HEK293 (cell line): ENCODE measurements at regions not wholly inside any gene's neighbourhood (a gene's known extent, or its start where the extent isn't known, plus 50 kb on each side); places are given as distances from the start of the nearest gene placed in this dataset.

Experiments
- CTCF ChIP-seq: fragments of 450-650 bp; formaldehyde crosslinking; IDR thresholded peaks from 2 replicates; pipeline ENCODE4 v1.5.1; 2016; ENCODE audit warnings: missing biosample characterization, missing genetic modification characterization
- ZNF19 ChIP-seq: fragments of 450-650 bp; formaldehyde crosslinking; IDR thresholded peaks from 2 replicates; pipeline ENCODE4; 2016; ENCODE audit warnings: missing biosample characterization, missing genetic modification characterization, low read depth
- ZNF2 ChIP-seq: fragments of 450-650 bp; formaldehyde crosslinking; IDR thresholded peaks from 2 replicates; pipeline ENCODE4 v1.5.1; 2016; ENCODE audit warnings: missing biosample characterization, missing genetic modification characterization
- ZNF530 ChIP-seq: fragments of 450-650 bp; formaldehyde crosslinking; IDR thresholded peaks from 2 replicates; pipeline ENCODE4 v1.5.1; 2016; ENCODE audit warnings: low read depth, missing biosample characterization, missing genetic modification characterization
- ZNF560 ChIP-seq: fragments of 450-650 bp; formaldehyde crosslinking; IDR thresholded peaks from 2 replicates; pipeline ENCODE4 v1.5.1; 2017; ENCODE audit warnings: missing biosample characterization, missing genetic modification characterization, borderline replicate concordance
- ZNF580 ChIP-seq: fragments of 450-650 bp; formaldehyde crosslinking; IDR thresholded peaks from 2 replicates; pipeline ENCODE4 v1.5.1; 2016; ENCODE audit warnings: missing biosample characterization, missing genetic modification characterization
- ZNF654 ChIP-seq: fragments of 450-650 bp; formaldehyde crosslinking; IDR thresholded peaks from 2 replicates; pipeline ENCODE4 v1.5.1; 2016; ENCODE audit warnings: low read depth, missing biosample characterization, missing genetic modification characterization

- no peak for TF ChIP-seq CTCF (tag by site-specific recombination)
- TF ChIP-seq ZNF580 (tag by site-specific recombination): no peak
- no peak for TF ChIP-seq ZNF654 (tag by site-specific recombination)
- TF ChIP-seq ZNF2: no peak
- no peak for TF ChIP-seq ZNF530
- TF ChIP-seq ZNF19 (tag by site-specific recombination): no peak
- no peak for TF ChIP-seq ZNF560 (tag by site-specific recombination)
Observed at GRCh38 chr3:78281381-78281780, 1241.5 kb downstream of the ROBO2 start.
